Heart left ventricle (tissue), 13 donors: ENCODE measurements at regions not wholly inside any gene's neighbourhood (a gene's known extent, or its start where the extent isn't known, plus 50 kb on each side); places are given as distances from the start of the nearest gene placed in this dataset.

Experiments used
- CTCF ChIP-seq, 12 donors: fragments of 200-600 bp; sonication (generic) in 4 of 12; IDR thresholded peaks; one replicate each; pipeline versions ENCODE4 v1.5.0 to v1.8.0; 2018 to 2022; ENCODE audit warnings: antibody characterized with exemption in 12 of 12, mild to moderate bottlenecking in 5 of 12
- POLR2A ChIP-seq, 2 donors: fragments of 450-650 bp; IDR thresholded peaks; one replicate each; pipeline ENCODE4 v1.6.1; 2017; ENCODE audit warnings: antibody characterized with exemption in 2 of 2, mild to moderate bottlenecking in 2 of 2, moderate library complexity in 2 of 2
- donor health status: ischemic (EF 13 %, LVEDD 7.1; RV severe dilation, severe dysfunction).
- donor health status: DM: no; HTN: yes; CAD: no.
- donor health status: DM: no; HTN: no; CAD: no.
- donor health status: ischemic (EF 25% LVEDD 6.9; RV normal size, moderate dysfunction).
- donor health status: ischemic (EF 25% LVEDD 5.7; RV mildly dilated, moderate dysfunction).
- donor health status: ischemic (EF 35%, LVEDD 5.7; RV mildly dilated, moderate dysfunction).
- donor health status: nonischemic (EF 11% LVEDD 7.7; RV severe dilation, severe dysfunction).
- donor health status: DM: yes; HTN: yes; CAD: no.
- donor health status: PGD.
- donor health status: ischemic (EF 29% LVEDD 5.4; RV normal size, mild dysfunction).
- donor health status: nonischemic (EF 23%, LVEDD 6.1; RV moderate dilation, normal function).

GRCh38 chr5:165877475-165877874 is 2372.1 kb downstream of the MAT2B start:
- no peak for TF ChIP-seq CTCF (IDR thresholded peaks at IDR 0.05)
- TF ChIP-seq POLR2A (IDR thresholded peaks at IDR 0.05), result no peak
